Right cardiac atrium (tissue), 5 donors: ENCODE measurements at regions not wholly inside any gene's neighbourhood (a gene's known extent, or its start where the extent isn't known, plus 50 kb on each side); places are given as distances from the start of the nearest gene placed in this dataset.
A peak's percentile ranks its signal among the peaks of the same experiment; 100 is the strongest.

Source experiments
- ATAC-seq, 2 donors: fragments of 200-7000 bp; cut with Tn5 transposase; one replicate each; pipeline versions ENCODE4 v1.8.0 to v1.9.1; 2020; ENCODE audit warnings: moderate library complexity in 2 of 2, mild to moderate bottlenecking in 1 of 2
- DNase-seq, 3 donors: peaks; one replicate each; pipeline ENCODE4 v3.0.0-alpha.2; 2020
- H3K27ac ChIP-seq: one replicate; pipeline ENCODE4 v1.5.1; 2013; ENCODE audit warnings: mild to moderate bottlenecking, low read length, control low read depth, moderate library complexity
- H3K27me3 ChIP-seq: one replicate; pipeline ENCODE4 v1.6.1; 2013; ENCODE audit not compliant: control insufficient read depth, insufficient read depth
- H3K4me1 ChIP-seq: one replicate; pipeline ENCODE4 v1.6.1; 2013; ENCODE audit warnings: low read length; ENCODE audit not compliant: control insufficient read depth, insufficient read depth
- H3K4me3 ChIP-seq: one replicate; pipeline ENCODE4 v1.5.1; 2013; ENCODE audit warnings: low read length, control low read depth
- H3K9me3 ChIP-seq: one replicate; pipeline ENCODE4 v1.6.1; 2013; ENCODE audit warnings: low read length; ENCODE audit not compliant: control insufficient read depth
- WGBS: extraction: QIAGEN DNeasy Blood & Tissue Kit; methylation state at CpG from one replicate; pipeline ENCODE4 v1.1.7; 2013; 5-methylcytosine and 5-hydroxymethylcytosine counted together
- intact Hi-C, 4 donors: fragments of 100-400 bp; cut with DNase I; formaldehyde crosslinking; loops; one replicate each; pipeline versions ENCODE4 v1.11.0 to v1.14.0; 2022 to 2023
- donor health status: healthy with polysubstance abuse.
- donor health status: DM: no; HTN: yes; CAD: no.
- donor health status: DM: no; HTN: no; CAD: no.
- donor health status: DM: no; HTN: yes; CAD: no; lungs with severe emphysema.
- donor health status: DM: yes; HTN: yes; CAD: no.

DNA sequence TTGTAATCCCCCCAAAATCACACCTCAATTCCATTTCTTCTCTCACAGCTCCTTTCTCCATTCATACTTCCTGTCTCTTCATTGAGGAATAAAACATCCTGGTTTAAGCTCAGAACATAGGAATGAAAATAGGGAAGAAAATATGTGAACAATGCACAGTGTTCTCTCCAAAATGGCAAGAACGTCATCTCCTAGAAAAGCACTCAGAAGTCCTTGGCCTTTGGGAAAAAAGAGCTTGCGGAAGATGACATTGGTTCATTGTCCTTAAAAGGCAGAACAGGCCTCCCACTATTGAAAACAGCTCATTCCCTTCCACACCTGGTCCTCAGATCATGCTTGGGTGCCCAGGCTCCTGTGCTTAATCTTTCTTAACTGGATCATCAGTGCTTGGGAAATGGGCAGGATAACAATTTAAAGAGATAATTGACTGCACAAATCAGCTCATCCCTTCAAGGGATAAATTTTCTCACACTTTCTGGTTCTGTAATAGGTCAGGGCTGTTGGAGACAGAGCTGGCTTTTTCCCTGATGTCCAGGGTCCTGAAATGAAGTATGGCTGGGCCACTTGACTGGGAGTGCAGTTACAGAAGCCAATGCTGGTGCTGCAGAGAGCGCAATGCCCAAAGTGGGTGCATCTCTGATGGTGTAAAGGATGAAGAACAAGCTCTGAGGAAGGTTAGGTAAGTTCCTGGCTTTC lies 69.2 kb downstream of the MARCHF4 start:
- no peaks in the 10 kb centered on the region for H3K9me3 ChIP-seq
- no peak for DNase-seq
- intact Hi-C loops: no loop called here
- ATAC-seq: no peak
- 80% methylated on average over 3 of the region's 3 CpGs for WGBS
- no peaks in the 10 kb centered on the region for H3K27me3 ChIP-seq
- H3K4me1 ChIP-seq: no peaks in the 10 kb centered on the region
- H3K27ac ChIP-seq: no peak overlapping the region
- no peak overlapping the region for H3K4me3 ChIP-seq

DNA sequence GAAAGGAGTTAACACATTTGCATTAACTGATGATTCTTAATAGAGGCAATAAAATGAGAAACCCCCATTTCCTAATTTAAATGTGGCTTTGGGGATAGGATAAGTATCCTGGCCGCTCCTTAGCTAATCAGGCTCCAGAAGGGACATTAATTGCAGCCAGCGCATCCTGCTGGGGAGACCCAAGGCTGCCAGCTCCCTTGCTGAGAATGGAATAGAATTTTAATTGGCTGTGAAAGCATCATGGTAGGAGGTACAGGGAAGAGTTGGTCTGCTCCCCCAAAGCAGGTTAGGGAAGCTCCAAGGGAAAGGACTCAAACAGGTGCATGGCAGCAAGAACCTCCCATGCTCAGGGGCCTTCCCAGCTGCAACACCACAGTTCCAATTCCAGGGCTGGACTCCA lies 71.4 kb downstream of the MARCHF4 start:
- H3K27ac ChIP-seq: no peak overlapping the region
- intact Hi-C loops: no loop called here
- ATAC-seq (no peak), DNase-seq (no peak)
- no peaks in the 10 kb centered on the region for H3K27me3 ChIP-seq
- WGBS: 80% methylated on average over 2 of the region's 2 CpGs
- H3K4me3 ChIP-seq: no peak overlapping the region
- H3K9me3 ChIP-seq: no peaks in the 10 kb centered on the region
- H3K4me1 ChIP-seq: no peaks in the 10 kb centered on the region

DNA sequence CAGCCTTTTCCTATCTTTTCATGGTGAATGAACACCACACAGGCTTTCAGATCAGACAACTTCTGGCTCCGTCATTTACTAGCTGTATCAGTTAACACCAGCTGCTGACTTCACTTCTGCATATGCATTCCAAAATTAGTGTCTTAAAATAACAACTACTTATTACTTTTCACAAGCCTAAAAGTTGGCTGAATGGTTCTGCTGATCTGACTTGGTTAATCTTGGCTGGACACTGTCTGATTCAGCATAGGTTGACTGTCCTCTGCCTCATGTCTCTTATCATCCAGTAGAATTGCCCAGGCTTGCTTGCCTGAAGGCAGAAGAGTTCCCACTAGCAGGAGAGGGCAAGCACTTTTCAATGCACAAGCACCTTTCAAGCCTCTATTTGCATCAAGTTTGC lies 72.7 kb downstream of the MARCHF4 start:
- WGBS: 46% methylated on average over 1 of the region's 1 CpG
- Histone ChIP-seq H3K4me3 (no peak overlapping the region), H3K4me1 (no peaks in the 10 kb centered on the region), H3K9me3 (no peaks in the 10 kb centered on the region), H3K27me3 (no peaks in the 10 kb centered on the region), H3K27ac (no peak overlapping the region)
- ATAC-seq (no peak), DNase-seq (no peak)
- intact Hi-C loops: no loop called here

DNA sequence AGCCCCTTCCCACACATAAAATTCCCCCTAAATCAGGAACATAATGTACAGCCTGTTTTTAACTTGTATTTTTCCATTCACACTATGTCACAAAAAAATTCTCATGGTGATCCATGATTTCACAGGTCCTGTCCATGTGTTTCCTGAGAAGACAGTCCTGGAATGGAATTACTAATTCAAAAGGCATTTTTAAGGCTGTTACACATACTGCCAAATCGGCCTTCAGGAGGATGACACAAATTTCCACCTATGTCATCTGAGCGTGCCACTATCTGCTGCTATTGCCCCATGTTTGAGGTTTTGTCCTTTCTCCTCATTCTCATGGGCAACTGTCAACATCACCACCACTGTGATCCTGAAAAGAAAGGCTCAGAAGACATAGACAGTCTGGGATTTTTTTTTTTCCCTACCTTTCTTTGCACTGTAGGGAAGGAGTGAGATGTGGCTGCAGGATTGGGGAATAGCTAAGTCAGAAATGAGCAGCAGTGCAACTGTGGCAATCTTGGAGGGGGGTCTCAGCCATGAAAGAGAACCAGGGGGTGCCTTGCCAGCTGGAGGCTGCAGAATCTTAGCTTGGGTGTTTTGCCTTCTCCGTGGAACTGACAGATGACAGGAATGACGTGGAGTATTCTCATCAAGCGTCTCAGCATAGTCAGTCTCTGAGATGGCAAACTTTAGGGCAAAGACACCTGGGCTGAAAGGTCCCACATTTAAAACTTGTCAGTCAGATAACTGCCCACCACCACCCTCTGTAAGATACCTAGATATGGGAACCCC lies 73.4 kb downstream of the MARCHF4 start:
- 66% methylated on average over 5 of the region's 5 CpGs for WGBS
- Histone ChIP-seq H3K27me3 (no peaks in the 10 kb centered on the region), H3K4me1 (no peaks in the 10 kb centered on the region), H3K9me3 (no peaks in the 10 kb centered on the region), H3K27ac (no peak overlapping the region), H3K4me3 (no peak overlapping the region)
- no peak for ATAC-seq
- intact Hi-C loops: no loop called here
- DNase-seq: no peak

DNA sequence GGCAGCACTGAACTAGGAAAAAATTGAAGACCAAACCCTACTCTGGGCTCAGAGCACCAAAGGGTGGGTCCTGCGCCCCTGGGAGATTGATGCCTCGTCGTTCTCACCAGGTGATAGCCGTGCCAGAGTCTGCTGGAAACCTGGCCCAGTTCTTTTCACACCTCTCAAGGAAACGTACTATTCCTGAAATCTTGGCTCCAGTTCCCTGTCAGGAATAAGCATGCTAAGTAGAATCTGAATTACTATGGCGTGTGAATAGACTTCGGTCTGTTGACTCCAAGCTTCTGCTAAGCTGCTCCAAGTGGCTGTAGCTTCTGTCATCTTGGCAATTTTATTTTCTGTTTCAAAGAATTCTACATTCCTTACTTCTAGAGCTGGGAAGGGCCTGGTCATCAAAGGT lies 75.4 kb downstream of the MARCHF4 start:
- Histone ChIP-seq H3K4me1 (no peaks in the 10 kb centered on the region), H3K27me3 (no peaks in the 10 kb centered on the region), H3K9me3 (no peaks in the 10 kb centered on the region), H3K4me3 (no peak overlapping the region), H3K27ac (no peak overlapping the region)
- ATAC-seq: no peak
- no peak for DNase-seq
- 63% methylated on average over 7 of the region's 7 CpGs for WGBS
- intact Hi-C loops: no loop called here

DNA sequence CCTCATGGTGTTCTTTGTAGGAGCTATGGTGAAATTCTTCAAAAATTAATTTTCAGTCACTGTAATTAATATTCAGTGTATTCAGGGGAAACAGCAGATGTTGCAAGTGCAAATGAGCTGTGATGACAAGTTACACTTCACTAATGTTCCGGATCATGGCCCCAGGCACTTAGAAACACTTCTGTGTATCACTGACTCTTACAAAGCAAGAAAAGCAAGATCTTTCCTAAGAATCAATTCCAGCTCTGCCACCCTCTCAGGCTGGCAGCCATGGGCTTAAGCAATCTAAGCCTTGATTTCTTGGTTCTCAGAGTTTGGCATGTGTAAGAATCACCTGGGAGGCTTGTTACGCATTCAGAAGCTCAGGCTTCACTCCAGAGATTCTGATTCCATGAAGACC lies 78.0 kb downstream of the MARCHF4 start:
- DNase-seq (no peak), ATAC-seq (no peak)
- H3K4me3 ChIP-seq: no peak overlapping the region
- no peaks in the 10 kb centered on the region for H3K4me1 ChIP-seq
- no peak overlapping the region for H3K27ac ChIP-seq
- 81% methylated on average over 2 of the region's 2 CpGs for WGBS
- intact Hi-C loops: no loop called here
- H3K27me3 ChIP-seq: no peaks in the 10 kb centered on the region
- no peaks in the 10 kb centered on the region for H3K9me3 ChIP-seq

DNA sequence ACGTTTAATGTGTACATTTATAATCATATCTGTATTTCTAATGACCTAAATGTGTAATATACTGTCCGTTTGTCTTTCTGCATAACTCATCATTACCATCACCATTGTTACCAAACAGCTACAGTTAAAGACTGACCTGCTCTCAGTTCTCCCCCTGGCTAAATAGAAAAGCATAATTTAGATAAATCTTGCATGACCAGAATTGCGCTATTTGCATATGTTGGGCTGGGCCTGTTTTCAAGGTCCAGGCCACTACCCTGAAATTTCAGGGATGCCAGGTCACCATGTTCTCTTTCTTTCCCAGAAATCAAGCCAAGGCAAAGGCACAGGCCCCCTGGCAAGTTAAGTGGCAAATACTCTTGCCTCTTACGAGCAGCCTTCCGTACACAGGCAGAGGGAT lies 78.4 kb downstream of the MARCHF4 start:
- no peak for ATAC-seq
- WGBS: 97% methylated on average over 3 of the region's 5 CpGs

DNA sequence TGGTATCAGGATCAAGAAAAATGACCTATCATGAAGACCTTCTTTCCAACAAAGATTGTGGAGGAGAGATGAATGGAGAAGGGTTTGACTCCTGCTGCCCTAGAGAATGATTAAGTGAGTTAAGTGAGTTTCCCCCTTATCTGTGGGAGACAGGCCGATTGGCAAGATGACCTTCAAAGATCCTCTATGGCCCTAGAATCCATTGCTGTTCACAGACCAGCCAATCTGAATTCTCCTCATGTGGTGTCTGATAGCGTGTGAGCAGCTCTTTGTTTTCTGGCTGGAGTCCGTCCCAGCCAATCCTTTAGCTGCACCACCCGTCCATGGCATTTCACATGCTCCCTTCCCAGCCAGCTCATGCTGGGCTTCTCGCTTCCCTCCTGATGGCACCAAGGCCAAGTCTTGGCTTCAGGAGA lies 79.4 kb downstream of the MARCHF4 start:
- ATAC-seq: peak in 1 of 2 donors; percentile 34
- DNase-seq: no peak
- Histone ChIP-seq H3K27ac (no peak overlapping the region), H3K27me3 (no peaks in the 10 kb centered on the region), H3K4me3 (no peak overlapping the region), H3K9me3 (no peaks in the 10 kb centered on the region), H3K4me1 (no peaks in the 10 kb centered on the region)
- 52% methylated on average over 5 of the region's 5 CpGs for WGBS
- intact Hi-C loops: no loop called here

More for the DNA sequence above, 78.4 kb downstream of the MARCHF4 start:
- Histone ChIP-seq H3K4me1 (no peaks in the 10 kb centered on the region), H3K27ac (no peak overlapping the region), H3K9me3 (no peaks in the 10 kb centered on the region), H3K4me3 (no peak overlapping the region), H3K27me3 (no peaks in the 10 kb centered on the region)
- intact Hi-C loops: no loop called here
- no peak for DNase-seq

DNA sequence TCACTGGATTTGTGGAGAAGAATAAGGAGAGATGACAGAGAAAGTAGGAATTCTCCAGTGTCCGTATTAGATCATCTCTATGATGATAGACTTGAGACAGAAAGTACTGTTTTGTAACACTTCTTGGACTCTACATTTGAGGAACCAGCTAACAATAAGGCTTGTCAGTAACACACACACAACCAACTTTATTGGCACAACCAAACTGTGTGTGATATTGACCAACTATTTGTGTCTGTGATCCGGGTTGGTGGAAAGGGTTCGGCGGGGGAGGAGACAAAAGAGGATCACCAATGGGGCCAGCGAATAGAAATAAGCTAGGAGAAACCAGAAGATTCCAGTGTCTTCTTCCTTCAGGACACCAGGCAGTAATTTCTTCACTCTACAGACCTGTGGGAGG lies 79.8 kb downstream of the MARCHF4 start:
- Histone ChIP-seq H3K4me1 (no peaks in the 10 kb centered on the region), H3K27me3 (no peaks in the 10 kb centered on the region), H3K9me3 (no peaks in the 10 kb centered on the region), H3K27ac (no peak overlapping the region), H3K4me3 (no peak overlapping the region)
- intact Hi-C loops: no loop called here
- WGBS: 96% methylated on average over 5 of the region's 5 CpGs
- ATAC-seq (no peak), DNase-seq (no peak)

DNA sequence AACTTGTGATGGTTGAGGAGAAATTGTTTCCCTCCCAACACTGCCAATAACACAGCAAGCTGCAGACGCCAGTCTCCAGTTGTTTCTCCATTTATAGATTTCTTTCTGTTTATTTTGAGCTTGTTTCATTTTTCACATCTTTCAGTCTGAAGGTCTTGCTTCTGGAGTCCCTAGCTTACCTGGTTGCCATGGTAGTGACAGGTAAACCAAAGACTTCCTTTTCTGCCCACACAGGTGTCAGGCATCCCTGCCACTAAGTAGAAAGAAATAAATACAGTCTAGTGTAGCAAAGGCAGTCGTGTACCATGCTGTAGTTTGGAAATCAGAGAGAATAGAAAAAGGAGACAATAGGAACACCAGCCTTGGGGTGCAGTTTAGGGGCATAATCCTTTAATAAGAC lies 82.8 kb downstream of the MARCHF4 start:
- Histone ChIP-seq H3K27ac (no peak overlapping the region), H3K9me3 (no peaks in the 10 kb centered on the region)

DNA sequence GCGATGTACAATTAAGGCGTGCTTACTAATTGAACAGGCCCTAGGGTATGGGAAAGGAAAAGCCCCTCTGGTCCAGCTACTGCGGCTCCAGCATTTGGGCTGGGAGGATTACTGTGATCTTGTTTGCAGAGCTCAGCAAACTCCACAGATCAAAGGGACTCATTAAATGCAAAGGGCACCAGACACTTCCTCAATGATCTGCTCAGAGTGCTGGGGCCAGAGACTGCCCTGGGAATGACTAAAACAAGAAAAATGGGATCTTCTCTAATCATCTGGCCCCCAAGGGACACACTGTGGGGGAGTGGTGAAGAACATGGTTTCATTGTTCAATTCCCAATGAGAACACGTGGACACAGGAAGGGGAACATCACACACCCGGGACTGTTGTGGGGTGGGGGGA lies 85.0 kb downstream of the MARCHF4 start:
- H3K27me3 ChIP-seq: no peaks in the 10 kb centered on the region
- ATAC-seq: no peak
- intact Hi-C loops: no loop called here
- no peak for DNase-seq
- no peak overlapping the region for H3K4me3 ChIP-seq
- H3K4me1 ChIP-seq: no peaks in the 10 kb centered on the region
- 56% methylated on average over 5 of the region's 5 CpGs for WGBS
- no peaks in the 10 kb centered on the region for H3K9me3 ChIP-seq
- no peak overlapping the region for H3K27ac ChIP-seq

More for the DNA sequence above, 82.8 kb downstream of the MARCHF4 start:
- intact Hi-C loops: no loop called here
- no peak for ATAC-seq
- H3K4me3 ChIP-seq: no peak overlapping the region
- WGBS: 30% methylated on average over 2 of the region's 2 CpGs
- no peak for DNase-seq
- no peaks in the 10 kb centered on the region for H3K27me3 ChIP-seq
- H3K4me1 ChIP-seq: no peaks in the 10 kb centered on the region
